HepG2 (cell line): ENCODE measurements at regions not wholly inside any gene's neighbourhood (a gene's known extent, or its start where the extent isn't known, plus 50 kb on each side); places are given as distances from the start of the nearest gene placed in this dataset.

Source experiments
- ATAC-seq: fragments of 200-7000 bp; cut with Tn5 transposase; 3 replicates; pipeline ENCODE4 v1.9.1; 2020; ENCODE audit warnings: mild to moderate bottlenecking, moderate library complexity
- BruUV-seq: library from RNA; stranded (reverse); fragments of 400-500 nt; replicated peaks from 2 replicates; lab custom pipeline; 2021; lab: Mats Ljungman, UMichigan
- CTCF ChIA-PET: fragments of 300-600 bp; formaldehyde crosslinking; extraction: SDS; loops from one replicate; lab custom pipeline; 2021; ENCODE audit warnings: low total read pairs, inconsistent platforms, low intra/inter-chr PET ratio; lab: Yijun Ruan, JAX
- POLR2A ChIA-PET: fragments of 350-600 bp; sonication (Branson Sonifier 250); formaldehyde crosslinking; loops from one replicate; lab custom pipeline; 2020; ENCODE audit warnings: antibody characterized with exemption, inconsistent platforms; lab: Yijun Ruan, JAX
- DNase-seq: peaks from one replicate; pipeline ENCODE4 v3.0.0-alpha.2; 2015; ENCODE audit warnings: low spot score
- FAIRE-seq: peaks from 3 replicates; lab custom pipeline; 2011; peaks lifted over from hg19 to GRCh38; lab: Jason Lieb, UNC
- H2AFZ ChIP-seq: one replicate; pipeline ENCODE4 v1.6.1; 2011; ENCODE audit warnings: low read length, inconsistent platforms
- H3K27ac ChIP-seq: fragments of 300-600 bp; 3 replicates; pipeline ENCODE4 v1.8.0; 2011; ENCODE audit warnings: mixed run types, mild to moderate bottlenecking, mixed read lengths, low read length, inconsistent platforms; ENCODE audit not compliant: insufficient read depth; ENCODE audit errors: extremely low read length
- H3K27me3 ChIP-seq, 2 experiments: fragments of 200-600 bp in 1 of 2; 2 replicates in 1 of 2; 3 replicates in 1 of 2; pipeline versions ENCODE4 v1.6.0 to v1.8.0; 2011; ENCODE audit warnings: low read length in 2 of 2, mild to moderate bottlenecking in 2 of 2, moderate library complexity in 2 of 2, inconsistent platforms in 1 of 2; ENCODE audit not compliant: insufficient read depth in 2 of 2, control insufficient read depth in 1 of 2
- H3K36me3 ChIP-seq, 2 experiments: fragments of 200-600 bp in 1 of 2; replicated peaks in 1 of 2; 2 replicates in 1 of 2; 3 replicates in 1 of 2; pipeline versions ENCODE4 v1.5.1 to v1.8.0; 2011; ENCODE audit warnings: low read length in 2 of 2, inconsistent platforms in 1 of 2; ENCODE audit not compliant: insufficient read depth in 2 of 2, control insufficient read depth in 1 of 2
- H3K4me1 ChIP-seq: 2 replicates; pipeline ENCODE4 v1.5.1; 2012; ENCODE audit warnings: low read length, inconsistent platforms; ENCODE audit not compliant: insufficient read depth
- H3K4me2 ChIP-seq: 2 replicates; pipeline ENCODE4 v1.6.0; 2011; ENCODE audit warnings: low read depth, low read length, inconsistent platforms
- H3K4me3 ChIP-seq, 3 experiments: fragments of 200-600 bp in 1 of 3; sonication (generic), shearing (Covaris generic) in 1 of 3; replicated peaks in 1 of 3; 2 replicates each; pipeline ENCODE4 v1.5.1; 2011 to 2016; ENCODE audit warnings: low read length in 3 of 3, inconsistent platforms in 2 of 3, low read depth in 2 of 3, mild to moderate bottlenecking in 2 of 3, control low read depth in 1 of 3, mixed read lengths in 1 of 3; ENCODE audit not compliant: insufficient read depth in 1 of 3
- H3K79me2 ChIP-seq: one replicate; pipeline ENCODE4 v1.6.1; 2011; ENCODE audit warnings: low read length, inconsistent platforms; ENCODE audit not compliant: insufficient read depth
- H3K9ac ChIP-seq: 2 replicates; pipeline ENCODE4 v1.6.0; 2011; ENCODE audit warnings: mild to moderate bottlenecking, low read depth, low read length, inconsistent platforms; ENCODE audit not compliant: insufficient read depth
- H3K9me3 ChIP-seq: 2 replicates; pipeline ENCODE4 v1.5.1; 2012; ENCODE audit warnings: mild to moderate bottlenecking, low read length
- H4K20me1 ChIP-seq: 2 replicates; pipeline ENCODE4 v1.6.0; 2011; ENCODE audit warnings: inconsistent platforms, mild to moderate bottlenecking, low read length, moderate library complexity; ENCODE audit not compliant: insufficient read depth
- HMGXB4 ChIP-seq, 2 experiments: sonication (generic) in 1 of 2; formaldehyde crosslinking in 1 of 2; IDR thresholded peaks; 2 replicates each; pipeline versions ENCODE4 v1.4.0 to v1.6.1; 2018 to 2020; ENCODE audit warnings: missing genetic modification reagents in 2 of 2, borderline replicate concordance in 1 of 2, low read depth in 1 of 2, mild to moderate bottlenecking in 1 of 2, missing biosample characterization in 1 of 2
- SOX13 ChIP-seq, 3 experiments: fragments of 450-650 bp in 1 of 3; sonication (generic) in 1 of 3; formaldehyde crosslinking in 1 of 3; IDR thresholded peaks in 2 of 3; conservative IDR thresholded peaks in 1 of 3; 2 replicates each; pipeline versions ENCODE4 v1.5.0 to v1.6.1; 2016 to 2020; ENCODE audit warnings: antibody characterized with exemption in 1 of 3, mild to moderate bottlenecking in 1 of 3, missing compliant biosample characterization in 1 of 3, missing genetic modification reagents in 1 of 3, moderate library complexity in 1 of 3
- ZNF343 ChIP-seq: sonication (generic); formaldehyde crosslinking; IDR thresholded peaks from 2 replicates; pipeline ENCODE4 v1.4.0; 2020; ENCODE audit warnings: mild to moderate bottlenecking, missing genetic modification reagents
- WGBS: methylation state at CpG from one replicate; pipeline ENCODE4 v1.1.6; 2017; ENCODE audit warnings: low lambda C conversion rate; 5-methylcytosine and 5-hydroxymethylcytosine counted together
- in situ Hi-C: cut with HindIII; loops from 2 replicates; pipeline ENCODE4 v1.10.0; 2017; ENCODE audit warnings: low pct_unique_long_range_greater_than_20kb; ENCODE audit not compliant: extremely low pct_ligation_motif_present
- intact Hi-C: fragments of 100-400 bp; cut with micrococcal nuclease; formaldehyde crosslinking; loops from one replicate; pipeline ENCODE4 v1.10.0; 2022; ENCODE audit not compliant: unreplicated experiment
- TF ChIP-seq, protein P1 (sequence below): sonication (generic); formaldehyde crosslinking; IDR thresholded peaks from 2 replicates; pipeline ENCODE4 v1.4.0; 2020; ENCODE audit warnings: mild to moderate bottlenecking, missing genetic modification reagents
- TF ChIP-seq, protein P2 (sequence below): sonication (generic); formaldehyde crosslinking; IDR thresholded peaks from 2 replicates; pipeline ENCODE4 v1.9.0; 2021; ENCODE audit warnings: missing genetic modification reagents, borderline replicate concordance
- TF ChIP-seq, protein P3 (sequence below): sonication (generic); formaldehyde crosslinking; conservative IDR thresholded peaks from 2 replicates; pipeline ENCODE4 v1.4.0; 2020; ENCODE audit warnings: missing genetic modification reagents

DNA sequence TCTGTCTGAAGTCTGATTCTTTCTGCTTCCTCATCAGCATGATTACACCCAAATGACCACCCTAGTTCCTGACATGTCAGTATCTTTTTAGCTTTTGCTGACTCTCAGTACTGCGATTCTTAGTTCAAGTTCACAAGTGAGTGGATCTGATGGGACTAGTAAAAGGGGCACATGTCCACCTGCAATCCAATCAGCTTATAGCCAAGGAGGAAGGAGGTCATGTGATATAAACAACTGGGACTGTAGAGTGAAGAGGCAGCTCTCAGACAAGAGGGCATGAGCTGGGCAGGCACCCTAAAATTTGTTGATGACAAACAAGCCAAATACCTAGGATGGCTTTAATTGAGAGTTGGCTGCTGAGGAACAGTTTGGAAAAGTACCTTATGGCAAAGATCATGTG lies 68.1 kb upstream of the OTOGL start:
- FAIRE-seq (no peak), DNase-seq (no peak)
- no peaks in the 10 kb centered on the region for H3K79me2 ChIP-seq
- H3K9ac ChIP-seq = no peak overlapping the region
- H3K9me3 ChIP-seq = no peaks in the 10 kb centered on the region
- H3K4me2 ChIP-seq = no peak overlapping the region
- H3K27me3 ChIP-seq = no peaks in the 10 kb centered on the region
- H3K4me3 ChIP-seq = no peak overlapping the region
- intact Hi-C loops = loop anchor here (5.0 kb wide), 1 partner anchor 1114 kb away; no protein-coding TSS in a partner anchor
- no peaks in the 10 kb centered on the region for H3K4me1 ChIP-seq
- no peaks in the 10 kb centered on the region for H4K20me1 ChIP-seq
- H2AFZ ChIP-seq = no peak overlapping the region
- WGBS = 0% methylated on average over 1 of the region's 1 CpG
- POLR2A ChIA-PET = no interaction called here
- no peak for TF ChIP-seq HMGXB4 (CRISPR knock-in tag; IDR thresholded peaks at IDR 0.05; ENCODE audit: borderline replicate concordance in 1 of 2, low read depth in 1 of 2)
- no peak for TF ChIP-seq ZNF343 (CRISPR knock-in tag)
- TF ChIP-seq, protein P1, sequence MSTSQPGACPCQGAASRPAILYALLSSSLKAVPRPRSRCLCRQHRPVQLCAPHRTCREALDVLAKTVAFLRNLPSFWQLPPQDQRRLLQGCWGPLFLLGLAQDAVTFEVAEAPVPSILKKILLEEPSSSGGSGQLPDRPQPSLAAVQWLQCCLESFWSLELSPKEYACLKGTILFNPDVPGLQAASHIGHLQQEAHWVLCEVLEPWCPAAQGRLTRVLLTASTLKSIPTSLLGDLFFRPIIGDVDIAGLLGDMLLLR = no peak
- TF ChIP-seq, protein P2, sequence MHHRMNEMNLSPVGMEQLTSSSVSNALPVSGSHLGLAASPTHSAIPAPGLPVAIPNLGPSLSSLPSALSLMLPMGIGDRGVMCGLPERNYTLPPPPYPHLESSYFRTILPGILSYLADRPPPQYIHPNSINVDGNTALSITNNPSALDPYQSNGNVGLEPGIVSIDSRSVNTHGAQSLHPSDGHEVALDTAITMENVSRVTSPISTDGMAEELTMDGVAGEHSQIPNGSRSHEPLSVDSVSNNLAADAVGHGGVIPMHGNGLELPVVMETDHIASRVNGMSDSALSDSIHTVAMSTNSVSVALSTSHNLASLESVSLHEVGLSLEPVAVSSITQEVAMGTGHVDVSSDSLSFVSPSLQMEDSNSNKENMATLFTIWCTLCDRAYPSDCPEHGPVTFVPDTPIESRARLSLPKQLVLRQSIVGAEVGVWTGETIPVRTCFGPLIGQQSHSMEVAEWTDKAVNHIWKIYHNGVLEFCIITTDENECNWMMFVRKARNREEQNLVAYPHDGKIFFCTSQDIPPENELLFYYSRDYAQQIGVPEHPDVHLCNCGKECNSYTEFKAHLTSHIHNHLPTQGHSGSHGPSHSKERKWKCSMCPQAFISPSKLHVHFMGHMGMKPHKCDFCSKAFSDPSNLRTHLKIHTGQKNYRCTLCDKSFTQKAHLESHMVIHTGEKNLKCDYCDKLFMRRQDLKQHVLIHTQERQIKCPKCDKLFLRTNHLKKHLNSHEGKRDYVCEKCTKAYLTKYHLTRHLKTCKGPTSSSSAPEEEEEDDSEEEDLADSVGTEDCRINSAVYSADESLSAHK (CRISPR knock-in tag) = no peak
- TF ChIP-seq, protein P3, sequence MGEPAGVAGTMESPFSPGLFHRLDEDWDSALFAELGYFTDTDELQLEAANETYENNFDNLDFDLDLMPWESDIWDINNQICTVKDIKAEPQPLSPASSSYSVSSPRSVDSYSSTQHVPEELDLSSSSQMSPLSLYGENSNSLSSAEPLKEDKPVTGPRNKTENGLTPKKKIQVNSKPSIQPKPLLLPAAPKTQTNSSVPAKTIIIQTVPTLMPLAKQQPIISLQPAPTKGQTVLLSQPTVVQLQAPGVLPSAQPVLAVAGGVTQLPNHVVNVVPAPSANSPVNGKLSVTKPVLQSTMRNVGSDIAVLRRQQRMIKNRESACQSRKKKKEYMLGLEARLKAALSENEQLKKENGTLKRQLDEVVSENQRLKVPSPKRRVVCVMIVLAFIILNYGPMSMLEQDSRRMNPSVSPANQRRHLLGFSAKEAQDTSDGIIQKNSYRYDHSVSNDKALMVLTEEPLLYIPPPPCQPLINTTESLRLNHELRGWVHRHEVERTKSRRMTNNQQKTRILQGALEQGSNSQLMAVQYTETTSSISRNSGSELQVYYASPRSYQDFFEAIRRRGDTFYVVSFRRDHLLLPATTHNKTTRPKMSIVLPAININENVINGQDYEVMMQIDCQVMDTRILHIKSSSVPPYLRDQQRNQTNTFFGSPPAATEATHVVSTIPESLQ (CRISPR knock-in tag) = no peak
- no peak for TF ChIP-seq SOX13 (IDR thresholded peaks at IDR 0.05)
- TF ChIP-seq SOX13 (CRISPR knock-in tag; conservative IDR thresholded peaks at IDR 0.05 in 1 of 2, IDR thresholded peaks at IDR 0.05 in 1 of 2) = no peak
- TF ChIP-seq, all 625 proteins: peak for 0
- in situ Hi-C loops = no loop called here
- ATAC-seq = no peak
- Histone ChIP-seq H3K27ac (no peak overlapping the region), H3K36me3 (no peaks in the 10 kb centered on the region)
- CTCF ChIA-PET = no interaction called here
- BruUV-seq = no TSS peak
